MM.1S (cell line): ENCODE measurements at regions not wholly inside any gene's neighbourhood (a gene's known extent, or its start where the extent isn't known, plus 50 kb on each side); places are given as distances from the start of the nearest gene placed in this dataset.

ENCODE experiments used
- DNase-seq: peaks from one replicate; pipeline ENCODE4 v3.0.0-alpha.2; 2015
- H2AFZ ChIP-seq: fragments of 300-600 bp; sonication (generic); 2 replicates; pipeline ENCODE4 v1.6.0; 2016; ENCODE audit warnings: antibody characterized with exemption, low read length
- H3F3A ChIP-seq: fragments of 300-600 bp; sonication (generic); 2 replicates; pipeline ENCODE4 v1.6.1; 2016; ENCODE audit warnings: mild to moderate bottlenecking, antibody characterized with exemption, low read length, moderate library complexity, mixed read lengths; ENCODE audit not compliant: insufficient read depth
- H3K27ac ChIP-seq: fragments of 300-600 bp; sonication (generic); 2 replicates; pipeline ENCODE4 v1.5.1; 2016; ENCODE audit warnings: mild to moderate bottlenecking, low read length
- H3K27me3 ChIP-seq: fragments of 300-600 bp; sonication (generic); replicated peaks from 2 replicates; pipeline ENCODE4 v1.6.0; 2016; ENCODE audit warnings: low read length; ENCODE audit not compliant: insufficient read depth
- H3K36me3 ChIP-seq: fragments of 300-600 bp; sonication (generic); replicated peaks from 2 replicates; pipeline ENCODE4 v1.6.1; 2016; ENCODE audit warnings: mild to moderate bottlenecking, low read length, mixed read lengths; ENCODE audit not compliant: insufficient read depth
- H3K4me1 ChIP-seq: fragments of 300-600 bp; sonication (generic); 2 replicates; pipeline ENCODE4 v1.6.1; 2016; ENCODE audit warnings: low read length, mixed read lengths
- H3K4me2 ChIP-seq: fragments of 300-600 bp; sonication (generic); 2 replicates; pipeline ENCODE4 v1.6.0; 2016; ENCODE audit warnings: low read depth, low read length
- H3K4me3 ChIP-seq: fragments of 300-600 bp; sonication (generic); 2 replicates; pipeline ENCODE4 v1.5.1; 2016; ENCODE audit warnings: low read length, mixed read lengths
- H3K79me2 ChIP-seq: fragments of 300-600 bp; sonication (generic); 2 replicates; pipeline ENCODE4 v1.6.1; 2016; ENCODE audit warnings: mixed run types, low read length, mixed read lengths
- H3K9ac ChIP-seq: fragments of 300-600 bp; sonication (generic); 2 replicates; pipeline ENCODE4 v1.6.1; 2016; ENCODE audit warnings: low read length, mixed read lengths
- H3K9me2 ChIP-seq: fragments of 300-600 bp; sonication (generic); replicated peaks from 2 replicates; pipeline ENCODE4 v1.6.1; 2016; ENCODE audit warnings: mild to moderate bottlenecking, low read length, mixed read lengths; ENCODE audit not compliant: insufficient read depth
- H3K9me3 ChIP-seq: fragments of 300-600 bp; sonication (generic); replicated peaks from 2 replicates; pipeline ENCODE4 v1.6.1; 2016; ENCODE audit warnings: mild to moderate bottlenecking, low read length, mixed read lengths; ENCODE audit not compliant: insufficient read depth
- H4K20me1 ChIP-seq: fragments of 300-600 bp; sonication (generic); 2 replicates; pipeline ENCODE4 v1.6.1; 2016; ENCODE audit warnings: mild to moderate bottlenecking, low read length, moderate library complexity, mixed read lengths; ENCODE audit not compliant: insufficient read depth
- EZH2 ChIP-seq: fragments of 300-600 bp; sonication (generic); optimal IDR thresholded peaks from 2 replicates; pipeline ENCODE3; 2017; ENCODE audit warnings: low read depth, mild to moderate bottlenecking, antibody characterized with exemption, low read length, mixed read lengths
- EZH2phosphoT487 ChIP-seq: fragments of 300-600 bp; sonication (generic); IDR thresholded peaks from 2 replicates; pipeline ENCODE4 v1.6.1; 2018; ENCODE audit warnings: antibody characterized with exemption, low read length
- TF ChIP-seq, protein P1 (sequence below): fragments of 300-600 bp; sonication (generic); IDR thresholded peaks from 2 replicates; pipeline ENCODE4 v1.5.1; 2016; ENCODE audit warnings: antibody characterized with exemption, low read length, mixed read lengths

GRCh38 chr12:33253178-33253577, 186.4 kb downstream of the SYT10 start:
- Histone ChIP-seq H3K27ac (no peak overlapping the region), H3K36me3 (no peaks in the 10 kb centered on the region), H3K79me2 (no peaks in the 10 kb centered on the region), H3K4me1 (no peaks in the 10 kb centered on the region), H4K20me1 (no peaks in the 10 kb centered on the region), H2AFZ (no peak overlapping the region), H3F3A (no peaks in the 10 kb centered on the region), H3K4me2 (no peak overlapping the region), H3K4me3 (no peak overlapping the region), H3K9me3 (no peaks in the 10 kb centered on the region), H3K9me2 (no peaks in the 10 kb centered on the region), H3K27me3 (no peaks in the 10 kb centered on the region), H3K9ac (no peak overlapping the region)
- no peak for DNase-seq
- no peak for TF ChIP-seq EZH2
- no peak for TF ChIP-seq EZH2phosphoT487
- TF ChIP-seq, protein P1, sequence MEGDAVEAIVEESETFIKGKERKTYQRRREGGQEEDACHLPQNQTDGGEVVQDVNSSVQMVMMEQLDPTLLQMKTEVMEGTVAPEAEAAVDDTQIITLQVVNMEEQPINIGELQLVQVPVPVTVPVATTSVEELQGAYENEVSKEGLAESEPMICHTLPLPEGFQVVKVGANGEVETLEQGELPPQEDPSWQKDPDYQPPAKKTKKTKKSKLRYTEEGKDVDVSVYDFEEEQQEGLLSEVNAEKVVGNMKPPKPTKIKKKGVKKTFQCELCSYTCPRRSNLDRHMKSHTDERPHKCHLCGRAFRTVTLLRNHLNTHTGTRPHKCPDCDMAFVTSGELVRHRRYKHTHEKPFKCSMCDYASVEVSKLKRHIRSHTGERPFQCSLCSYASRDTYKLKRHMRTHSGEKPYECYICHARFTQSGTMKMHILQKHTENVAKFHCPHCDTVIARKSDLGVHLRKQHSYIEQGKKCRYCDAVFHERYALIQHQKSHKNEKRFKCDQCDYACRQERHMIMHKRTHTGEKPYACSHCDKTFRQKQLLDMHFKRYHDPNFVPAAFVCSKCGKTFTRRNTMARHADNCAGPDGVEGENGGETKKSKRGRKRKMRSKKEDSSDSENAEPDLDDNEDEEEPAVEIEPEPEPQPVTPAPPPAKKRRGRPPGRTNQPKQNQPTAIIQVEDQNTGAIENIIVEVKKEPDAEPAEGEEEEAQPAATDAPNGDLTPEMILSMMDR, result no peak

DNA sequence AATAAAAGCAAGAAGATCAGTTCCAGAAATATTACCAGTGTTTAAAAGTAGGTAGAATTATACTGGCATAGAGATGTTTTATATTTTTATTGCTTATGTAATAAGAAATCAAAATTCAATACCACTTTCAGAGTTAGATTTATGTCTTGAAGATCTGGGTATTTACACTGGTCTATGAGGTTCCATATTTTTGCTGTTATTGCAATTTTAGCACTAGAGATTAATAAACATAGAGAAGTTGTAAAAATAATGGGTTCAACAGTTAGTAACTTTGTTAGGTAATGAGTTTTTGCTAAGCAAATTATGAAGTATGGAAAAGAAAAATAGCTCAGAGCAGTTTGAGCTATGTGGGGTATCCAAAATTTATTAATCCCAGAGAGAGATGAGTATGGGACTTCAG, 188.1 kb downstream of the SYT10 start:
- TF ChIP-seq EZH2 (no peak), EZH2phosphoT487 (no peak)
- Histone ChIP-seq H3K36me3 (no peaks in the 10 kb centered on the region), H3K4me1 (no peaks in the 10 kb centered on the region), H3K4me3 (no peak overlapping the region), H3K9ac (no peak overlapping the region), H3K9me2 (no peaks in the 10 kb centered on the region), H3K27ac (no peak overlapping the region), H3K27me3 (no peaks in the 10 kb centered on the region), H2AFZ (no peak overlapping the region), H3K79me2 (no peaks in the 10 kb centered on the region), H3K9me3 (no peaks in the 10 kb centered on the region), H3F3A (no peaks in the 10 kb centered on the region), H3K4me2 (no peak overlapping the region), H4K20me1 (no peaks in the 10 kb centered on the region)
- DNase-seq, result no peak

GRCh38 chr12:33248364-33248763, 191.3 kb downstream of the SYT10 start:
- TF ChIP-seq EZH2, result no peak
- TF ChIP-seq EZH2phosphoT487, result no peak
- TF ChIP-seq, protein P1, result no peak
- no peak overlapping the region for H2AFZ ChIP-seq
- no peaks in the 10 kb centered on the region for H3K36me3 ChIP-seq
- DNase-seq, result no peak
- H4K20me1 ChIP-seq, result no peaks in the 10 kb centered on the region
- H3K9me2 ChIP-seq, result no peaks in the 10 kb centered on the region
- H3K4me3 ChIP-seq, result no peak overlapping the region
- no peak overlapping the region for H3K27ac ChIP-seq
- H3K9me3 ChIP-seq, result no peaks in the 10 kb centered on the region
- H3K4me2 ChIP-seq, result no peak overlapping the region
- no peaks in the 10 kb centered on the region for H3K79me2 ChIP-seq
- no peak overlapping the region for H3K9ac ChIP-seq
- H3K27me3 ChIP-seq, result no peaks in the 10 kb centered on the region
- H3K4me1 ChIP-seq, result no peaks in the 10 kb centered on the region
- H3F3A ChIP-seq, result no peaks in the 10 kb centered on the region

DNA sequence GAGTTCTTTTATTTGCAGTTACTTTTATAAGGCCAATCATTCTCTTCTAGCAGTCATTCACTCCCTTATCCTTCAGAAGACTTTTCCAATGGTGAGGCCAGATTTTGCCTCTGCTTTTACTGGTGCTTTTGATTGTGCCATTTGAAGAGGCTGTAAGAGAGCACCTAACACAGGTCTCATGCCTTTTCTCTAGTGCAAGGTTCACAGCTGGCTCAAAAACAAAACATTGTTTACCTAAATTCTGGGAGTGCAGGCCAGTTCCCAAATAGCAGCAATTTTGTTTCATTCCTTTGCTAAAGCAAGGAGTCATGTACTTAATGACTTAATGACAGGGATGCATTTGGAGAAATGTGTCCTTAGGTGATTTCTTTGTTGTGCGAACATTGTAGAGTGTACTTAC, 192.0 kb downstream of the SYT10 start:
- Histone ChIP-seq H3F3A (no peaks in the 10 kb centered on the region), H4K20me1 (no peaks in the 10 kb centered on the region), H3K9me3 (no peaks in the 10 kb centered on the region), H3K4me1 (no peaks in the 10 kb centered on the region), H3K79me2 (no peaks in the 10 kb centered on the region), H3K4me3 (no peak overlapping the region), H3K36me3 (no peaks in the 10 kb centered on the region), H2AFZ (no peak overlapping the region), H3K9me2 (no peaks in the 10 kb centered on the region), H3K4me2 (no peak overlapping the region), H3K27me3 (no peaks in the 10 kb centered on the region), H3K27ac (no peak overlapping the region), H3K9ac (no peak overlapping the region)
- DNase-seq, result no peak
- TF ChIP-seq, protein P1, result no peak
- TF ChIP-seq EZH2 (no peak), EZH2phosphoT487 (no peak)
